Upper lobe of right lung (tissue), 1 donor: ENCODE measurements at regions not wholly inside any gene's neighbourhood (a gene's known extent, or its start where the extent isn't known, plus 50 kb on each side); places are given as distances from the start of the nearest gene placed in this dataset.

Experiments
- ATAC-seq: fragments of 200-7000 bp; cut with Tn5 transposase; one replicate; pipeline ENCODE4 v1.9.1; 2020; ENCODE audit warnings: mild to moderate bottlenecking, moderate library complexity
- DNase-seq: peaks from one replicate; pipeline ENCODE4 v3.0.0-alpha.2; 2020
- H3K27ac ChIP-seq: fragments of 200-600 bp; one replicate; pipeline ENCODE4 v1.8.0; 2022
- H3K27me3 ChIP-seq: fragments of 200-600 bp; one replicate; pipeline ENCODE4 v1.8.0; 2022; ENCODE audit warnings: mild to moderate bottlenecking
- H3K36me3 ChIP-seq: fragments of 200-600 bp; one replicate; pipeline ENCODE4 v1.8.0; 2022
- H3K4me1 ChIP-seq: fragments of 200-600 bp; one replicate; pipeline ENCODE4 v1.8.0; 2022
- H3K4me3 ChIP-seq: fragments of 200-600 bp; one replicate; pipeline ENCODE4 v1.8.0; 2022; ENCODE audit warnings: mild to moderate bottlenecking
- H3K9me3 ChIP-seq: fragments of 200-600 bp; one replicate; pipeline ENCODE4 v1.8.0; 2022
- intact Hi-C: fragments of 100-400 bp; cut with DNase I; formaldehyde crosslinking; loops from one replicate; pipeline ENCODE4 v1.11.0; 2022
- TF ChIP-seq, protein P1 (sequence below): fragments of 200-600 bp; IDR thresholded peaks from one replicate; pipeline ENCODE4 v1.8.0; 2022; ENCODE audit warnings: antibody characterized with exemption
- donor health status: DM: no; HTN: yes; CAD: no; lungs with severe emphysema.

DNA sequence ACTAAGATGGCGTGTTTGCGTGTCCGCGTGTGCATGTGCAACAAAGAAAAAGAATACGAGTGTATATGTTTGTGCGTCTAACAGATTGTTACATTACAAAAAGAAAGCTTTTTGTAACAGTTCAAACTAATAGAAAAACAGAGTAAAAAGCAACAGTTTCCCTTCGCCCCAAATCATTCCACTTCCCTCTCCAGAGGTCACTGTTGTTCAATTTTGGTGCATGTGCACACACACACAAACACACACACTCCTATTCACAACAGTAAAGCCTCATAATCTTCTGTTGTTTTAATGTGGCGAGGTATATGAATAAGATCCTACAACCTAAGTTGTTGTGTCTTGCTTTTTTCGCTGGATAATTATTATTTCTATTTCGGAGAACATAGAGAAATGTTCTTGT lies 357.3 kb upstream of the SLC8A1 start:
- Histone ChIP-seq H3K9me3 (no peaks in the 10 kb centered on the region), H3K27me3 (no peaks in the 10 kb centered on the region), H3K27ac (no peak overlapping the region), H3K36me3 (no peaks in the 10 kb centered on the region), H3K4me1 (no peaks in the 10 kb centered on the region), H3K4me3 (no peak overlapping the region)
- intact Hi-C loops: no loop called here
- no peak for DNase-seq
- no peak for ATAC-seq
- TF ChIP-seq, protein P1, sequence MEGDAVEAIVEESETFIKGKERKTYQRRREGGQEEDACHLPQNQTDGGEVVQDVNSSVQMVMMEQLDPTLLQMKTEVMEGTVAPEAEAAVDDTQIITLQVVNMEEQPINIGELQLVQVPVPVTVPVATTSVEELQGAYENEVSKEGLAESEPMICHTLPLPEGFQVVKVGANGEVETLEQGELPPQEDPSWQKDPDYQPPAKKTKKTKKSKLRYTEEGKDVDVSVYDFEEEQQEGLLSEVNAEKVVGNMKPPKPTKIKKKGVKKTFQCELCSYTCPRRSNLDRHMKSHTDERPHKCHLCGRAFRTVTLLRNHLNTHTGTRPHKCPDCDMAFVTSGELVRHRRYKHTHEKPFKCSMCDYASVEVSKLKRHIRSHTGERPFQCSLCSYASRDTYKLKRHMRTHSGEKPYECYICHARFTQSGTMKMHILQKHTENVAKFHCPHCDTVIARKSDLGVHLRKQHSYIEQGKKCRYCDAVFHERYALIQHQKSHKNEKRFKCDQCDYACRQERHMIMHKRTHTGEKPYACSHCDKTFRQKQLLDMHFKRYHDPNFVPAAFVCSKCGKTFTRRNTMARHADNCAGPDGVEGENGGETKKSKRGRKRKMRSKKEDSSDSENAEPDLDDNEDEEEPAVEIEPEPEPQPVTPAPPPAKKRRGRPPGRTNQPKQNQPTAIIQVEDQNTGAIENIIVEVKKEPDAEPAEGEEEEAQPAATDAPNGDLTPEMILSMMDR: no peak

DNA sequence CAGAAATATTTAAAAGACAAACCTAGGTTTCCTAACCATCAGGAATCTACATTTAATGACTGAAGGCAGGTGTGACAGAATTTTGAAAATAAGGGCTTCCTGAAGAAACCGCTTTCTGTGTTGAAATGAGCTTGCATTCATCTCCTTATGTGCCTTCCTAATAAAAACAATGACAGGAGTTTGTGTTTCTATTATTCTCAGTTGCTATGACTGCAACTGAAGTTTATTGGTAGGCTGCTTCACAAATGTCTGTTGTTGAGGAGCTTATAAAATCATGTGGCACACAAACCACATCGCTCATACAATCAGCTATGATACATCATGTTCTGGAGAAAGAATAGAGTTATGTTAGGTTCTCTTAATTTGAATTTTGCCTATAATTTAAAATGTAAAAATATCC lies 362.7 kb upstream of the SLC8A1 start:
- no peak overlapping the region for H3K4me3 ChIP-seq
- no peaks in the 10 kb centered on the region for H3K4me1 ChIP-seq
- no peaks in the 10 kb centered on the region for H3K27me3 ChIP-seq
- H3K9me3 ChIP-seq: no peaks in the 10 kb centered on the region
- no peak for DNase-seq
- intact Hi-C loops: no loop called here
- TF ChIP-seq, protein P1: no peak
- ATAC-seq: no peak
- no peaks in the 10 kb centered on the region for H3K36me3 ChIP-seq
- H3K27ac ChIP-seq: no peak overlapping the region

DNA sequence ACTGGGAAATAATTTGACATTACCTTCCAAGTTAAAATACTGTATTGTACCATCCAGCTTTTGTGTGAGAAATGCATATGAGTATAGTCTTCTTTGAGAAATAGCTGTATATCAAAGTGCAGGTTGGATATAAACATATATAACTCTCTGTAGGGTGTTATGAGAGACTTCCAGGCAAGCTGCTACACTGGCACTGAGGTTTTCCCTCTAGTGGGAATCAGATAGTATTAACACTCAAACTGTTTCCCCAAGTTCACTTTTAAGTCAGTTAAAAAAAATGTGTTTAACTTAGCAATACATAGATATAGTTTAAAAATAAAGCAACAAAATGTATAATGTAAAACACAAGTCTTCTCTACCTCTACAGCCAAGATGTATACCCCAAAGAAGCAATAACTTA lies 368.4 kb upstream of the SLC8A1 start:
- H3K27me3 ChIP-seq: no peaks in the 10 kb centered on the region
- H3K4me3 ChIP-seq: no peak overlapping the region
- intact Hi-C loops: no loop called here
- TF ChIP-seq, protein P1: no peak
- no peak overlapping the region for H3K27ac ChIP-seq
- H3K9me3 ChIP-seq: no peaks in the 10 kb centered on the region
- no peaks in the 10 kb centered on the region for H3K4me1 ChIP-seq
- ATAC-seq (no peak), DNase-seq (no peak)
- H3K36me3 ChIP-seq: no peaks in the 10 kb centered on the region

DNA sequence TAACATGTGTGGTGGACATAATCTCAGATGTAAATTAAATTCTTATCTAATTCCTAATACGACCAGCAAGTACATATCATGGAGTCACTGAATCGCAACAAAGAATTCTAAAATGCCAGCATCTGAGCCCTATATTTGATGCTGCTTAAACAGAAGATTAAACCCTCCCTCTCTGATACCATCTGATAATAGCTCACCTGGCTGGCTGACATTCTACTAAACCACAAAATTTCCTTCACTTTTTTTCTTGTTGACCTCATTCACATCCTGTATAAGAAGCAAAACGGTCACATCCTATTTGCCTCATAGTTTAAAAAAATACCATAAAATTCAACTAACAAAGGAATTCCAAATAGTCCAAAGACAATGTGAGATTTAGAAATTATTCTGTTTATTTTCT lies 371.6 kb upstream of the SLC8A1 start:
- H3K27ac ChIP-seq: no peak overlapping the region
- ATAC-seq (no peak), DNase-seq (no peak)
- no peaks in the 10 kb centered on the region for H3K27me3 ChIP-seq
- no peaks in the 10 kb centered on the region for H3K36me3 ChIP-seq
- H3K9me3 ChIP-seq: no peaks in the 10 kb centered on the region
- H3K4me1 ChIP-seq: no peaks in the 10 kb centered on the region
- H3K4me3 ChIP-seq: no peak overlapping the region
- intact Hi-C loops: no loop called here
- TF ChIP-seq, protein P1: no peak

DNA sequence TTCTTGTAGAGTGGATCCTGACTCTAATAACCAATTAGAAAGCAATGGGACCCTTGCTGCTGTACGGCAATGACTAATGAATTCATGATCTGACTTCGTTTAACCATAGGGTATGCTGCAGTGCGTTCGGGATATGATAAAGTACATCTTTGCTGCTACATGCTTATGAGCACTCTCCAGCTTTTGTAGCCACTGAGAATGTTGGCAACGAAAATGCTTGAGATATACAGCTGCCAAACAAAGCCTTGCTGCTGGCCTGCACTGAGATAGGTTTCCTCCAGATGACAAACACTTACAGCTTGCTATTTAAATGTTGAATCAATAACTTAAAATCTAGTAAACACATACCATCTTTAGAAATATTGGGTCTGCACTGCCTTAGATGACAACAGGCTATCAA lies 372.4 kb upstream of the SLC8A1 start:
- Histone ChIP-seq H3K27me3 (no peaks in the 10 kb centered on the region), H3K4me1 (no peaks in the 10 kb centered on the region), H3K4me3 (no peak overlapping the region), H3K36me3 (no peaks in the 10 kb centered on the region), H3K27ac (no peak overlapping the region), H3K9me3 (no peaks in the 10 kb centered on the region)
- ATAC-seq: no peak
- TF ChIP-seq, protein P1: no peak
- DNase-seq: no peak
- intact Hi-C loops: no loop called here

DNA sequence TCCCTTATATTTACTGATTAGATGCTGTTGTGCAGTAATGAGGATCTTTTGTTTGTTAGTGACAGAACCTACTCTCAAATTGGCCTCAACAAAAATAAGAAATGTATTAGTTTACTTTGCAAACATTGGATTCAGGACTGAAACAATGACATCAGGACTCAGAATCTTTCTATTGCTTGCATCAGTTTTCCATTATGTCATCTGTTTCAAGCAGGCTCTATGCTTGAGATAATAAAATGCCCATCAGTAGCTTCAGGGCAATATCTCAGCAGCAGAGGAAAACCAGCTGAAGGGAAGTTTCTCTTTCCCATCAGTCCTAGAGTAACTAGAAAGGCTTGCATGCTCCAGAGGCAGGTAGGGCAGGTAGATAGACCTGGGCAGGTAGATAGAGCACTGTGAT lies 375.5 kb upstream of the SLC8A1 start:
- Histone ChIP-seq H3K36me3 (no peaks in the 10 kb centered on the region), H3K27me3 (no peaks in the 10 kb centered on the region), H3K27ac (no peak overlapping the region), H3K4me3 (no peak overlapping the region), H3K9me3 (no peaks in the 10 kb centered on the region), H3K4me1 (no peaks in the 10 kb centered on the region)
- intact Hi-C loops: no loop called here
- TF ChIP-seq, protein P1: no peak
- DNase-seq: no peak
- ATAC-seq: no peak
